Transverse colon (tissue), 4 donors: ENCODE measurements at regions not wholly inside any gene's neighbourhood (a gene's known extent, or its start where the extent isn't known, plus 50 kb on each side); places are given as distances from the start of the nearest gene placed in this dataset.

Experiments
- DNase-seq: peaks from one replicate; pipeline ENCODE4 v3.0.0-alpha.2; 2019
- H3K27ac ChIP-seq, 4 donors: fragments of 200-600 bp; sonication (generic); 2 replicates each; pipeline ENCODE4 v1.5.1; 2016 to 2018; ENCODE audit warnings: inconsistent platforms in 4 of 4
- H3K27me3 ChIP-seq: fragments of 200-600 bp; sonication (generic); 2 replicates; pipeline ENCODE4 v1.5.1; 2017; ENCODE audit warnings: inconsistent platforms
- H3K36me3 ChIP-seq, 4 donors: fragments of 200-600 bp; sonication (generic); 2 replicates each; pipeline ENCODE4 v1.5.1; 2017 to 2019; ENCODE audit warnings: inconsistent platforms in 4 of 4
- H3K4me1 ChIP-seq, 4 donors: fragments of 200-600 bp; sonication (generic); 2 replicates each; pipeline ENCODE4 v1.5.1; 2017 to 2020; ENCODE audit warnings: inconsistent platforms in 4 of 4
- H3K4me3 ChIP-seq, 4 donors: fragments of 200-600 bp; sonication (generic); 1 replicate in 1 of 4; 2 replicates in 3 of 4; pipeline versions ENCODE4 v1.5.1 to v1.6.1; 2017 to 2019; ENCODE audit warnings: inconsistent platforms in 4 of 4
- H3K9me3 ChIP-seq, 2 donors: fragments of 200-600 bp; sonication (generic); 2 replicates each; pipeline ENCODE4 v1.5.1; 2017 to 2019; ENCODE audit warnings: inconsistent platforms in 2 of 2
- EP300 ChIP-seq: sonication (generic); formaldehyde crosslinking; IDR thresholded peaks from one replicate; pipeline ENCODE4 v1.6.1; 2017; ENCODE audit warnings: antibody characterized with exemption, low read depth
- POLR2A ChIP-seq: fragments of 450-650 bp; IDR thresholded peaks from one replicate; pipeline ENCODE4 v1.6.1; 2016; ENCODE audit warnings: antibody characterized with exemption, mild to moderate bottlenecking, moderate library complexity
- POLR2AphosphoS5 ChIP-seq, 3 donors: sonication (generic); formaldehyde crosslinking; IDR thresholded peaks; one replicate each; pipeline ENCODE4 v1.6.1; 2016; ENCODE audit warnings: antibody characterized with exemption in 3 of 3
- WGBS, 2 donors: methylation state at CpG; one replicate each; pipeline ENCODE4 v1.1.5; 2018; ENCODE audit warnings: low coverage in 1 of 2; 5-methylcytosine and 5-hydroxymethylcytosine counted together
- in situ Hi-C, 4 donors: fragments of 200-750 bp; cut with MboI; loops; one replicate each; pipeline versions ENCODE4 v1.15.0 to v1.15.1; 2017; ENCODE audit warnings: low sequenced_read_pairs in 3 of 4, low pct_ligation_motif_present in 1 of 4, low pct_unique_long_range_greater_than_20kb in 1 of 4
- intact Hi-C: fragments of 100-400 bp; cut with DNase I; formaldehyde crosslinking; loops from one replicate; pipeline ENCODE4 v1.15.1; 2023; ENCODE audit warnings: low total_unique reads
- TF ChIP-seq, protein P1 (sequence below), 5 experiments: fragments of 200-600 bp in 3 of 5; fragments of 450-650 bp in 2 of 5; sonication (generic) in 3 of 5; IDR thresholded peaks; 1 replicate in 2 of 5; 2 replicates in 3 of 5; pipeline ENCODE4 v1.5.1; 2016 to 2017; ENCODE audit warnings: antibody characterized with exemption in 5 of 5, inconsistent platforms in 3 of 5, mild to moderate bottlenecking in 2 of 5, moderate library complexity in 1 of 5

DNA sequence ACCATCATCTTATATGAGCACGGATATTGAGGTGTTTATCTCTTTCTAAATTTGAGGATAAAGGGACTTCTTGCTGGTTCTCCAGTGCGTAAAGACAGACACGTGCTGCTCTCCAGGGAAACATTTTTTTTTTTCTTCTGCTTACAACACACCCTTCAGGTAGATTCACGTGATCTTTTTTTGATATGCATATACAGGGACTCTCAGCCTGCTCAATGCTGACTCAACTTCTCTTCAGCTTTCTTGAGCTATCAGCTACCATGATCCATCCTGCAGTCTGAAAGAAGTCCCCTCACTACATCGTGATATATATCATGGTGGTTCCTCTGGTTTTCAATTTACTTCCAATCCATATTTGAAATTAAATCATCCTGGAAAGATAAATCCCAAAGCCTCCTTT is 87.1 kb upstream of the SLITRK3 start:
- H3K36me3 ChIP-seq = no peaks in the 10 kb centered on the region
- WGBS, 2 donors = 77 to 82% methylated on average over 4 to 5 of the region's 5 CpGs
- no peaks in the 10 kb centered on the region for H3K4me1 ChIP-seq
- intact Hi-C loops = no loop called here
- DNase-seq = no peak
- no peak overlapping the region for H3K4me3 ChIP-seq
- in situ Hi-C loops = no loop called here
- no peaks in the 10 kb centered on the region for H3K9me3 ChIP-seq
- no peaks in the 10 kb centered on the region for H3K27me3 ChIP-seq
- H3K27ac ChIP-seq = no peak overlapping the region
- TF ChIP-seq POLR2A = no peak
- no peak for TF ChIP-seq EP300
- no peak for TF ChIP-seq POLR2AphosphoS5 (IDR thresholded peaks at IDR 0.05)
- TF ChIP-seq, protein P1, sequence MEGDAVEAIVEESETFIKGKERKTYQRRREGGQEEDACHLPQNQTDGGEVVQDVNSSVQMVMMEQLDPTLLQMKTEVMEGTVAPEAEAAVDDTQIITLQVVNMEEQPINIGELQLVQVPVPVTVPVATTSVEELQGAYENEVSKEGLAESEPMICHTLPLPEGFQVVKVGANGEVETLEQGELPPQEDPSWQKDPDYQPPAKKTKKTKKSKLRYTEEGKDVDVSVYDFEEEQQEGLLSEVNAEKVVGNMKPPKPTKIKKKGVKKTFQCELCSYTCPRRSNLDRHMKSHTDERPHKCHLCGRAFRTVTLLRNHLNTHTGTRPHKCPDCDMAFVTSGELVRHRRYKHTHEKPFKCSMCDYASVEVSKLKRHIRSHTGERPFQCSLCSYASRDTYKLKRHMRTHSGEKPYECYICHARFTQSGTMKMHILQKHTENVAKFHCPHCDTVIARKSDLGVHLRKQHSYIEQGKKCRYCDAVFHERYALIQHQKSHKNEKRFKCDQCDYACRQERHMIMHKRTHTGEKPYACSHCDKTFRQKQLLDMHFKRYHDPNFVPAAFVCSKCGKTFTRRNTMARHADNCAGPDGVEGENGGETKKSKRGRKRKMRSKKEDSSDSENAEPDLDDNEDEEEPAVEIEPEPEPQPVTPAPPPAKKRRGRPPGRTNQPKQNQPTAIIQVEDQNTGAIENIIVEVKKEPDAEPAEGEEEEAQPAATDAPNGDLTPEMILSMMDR (IDR thresholded peaks at IDR 0.05) = no peak

DNA sequence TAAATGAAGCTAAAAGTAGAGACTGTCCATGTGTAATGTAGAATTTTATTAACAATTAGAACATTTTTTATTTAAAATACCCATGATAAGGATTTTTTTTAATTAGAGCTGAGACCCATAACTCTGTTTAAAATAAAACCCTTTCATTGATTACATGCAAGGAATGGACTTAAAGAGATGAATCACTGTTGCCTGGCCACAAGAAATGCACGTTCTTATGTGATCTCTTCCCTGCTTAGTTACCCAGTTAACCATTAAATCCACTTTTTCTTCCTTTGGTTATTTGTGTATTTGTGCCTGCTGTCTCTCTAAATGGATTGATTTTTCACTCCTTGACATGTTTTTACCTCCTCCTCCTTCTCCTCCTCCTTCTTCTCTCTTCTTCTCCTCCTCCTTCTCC is 83.3 kb upstream of the SLITRK3 start:
- DNase-seq = no peak

DNA sequence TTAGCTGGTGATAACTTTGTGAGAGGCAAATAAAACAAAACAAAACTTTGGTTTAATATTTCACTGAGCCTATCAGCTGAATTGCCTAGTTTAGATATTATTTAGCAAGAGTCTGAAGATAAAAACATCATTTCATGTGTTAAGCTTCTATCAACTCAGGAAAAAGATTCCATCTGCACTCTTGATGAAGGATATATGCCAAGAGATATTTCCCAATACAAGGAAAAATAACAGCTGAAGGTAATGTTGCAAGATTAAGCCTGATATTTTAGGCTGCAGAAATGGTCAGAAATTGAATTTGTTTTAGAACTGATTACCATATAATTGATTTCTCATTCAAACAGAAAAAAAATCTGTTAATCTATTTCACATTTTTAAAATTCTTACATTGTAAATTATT is 77.2 kb upstream of the SLITRK3 start:
- Histone ChIP-seq H3K4me1 (no peaks in the 10 kb centered on the region), H3K4me3 (no peak overlapping the region), H3K27me3 (no peaks in the 10 kb centered on the region), H3K9me3 (no peaks in the 10 kb centered on the region), H3K27ac (no peak overlapping the region), H3K36me3 (no peaks in the 10 kb centered on the region)
- intact Hi-C loops (no loop called here), in situ Hi-C loops (no loop called here)
- TF ChIP-seq EP300 (no peak), POLR2A (no peak), POLR2AphosphoS5 (IDR thresholded peaks at IDR 0.05) (no peak)
- TF ChIP-seq, protein P1 (IDR thresholded peaks at IDR 0.05) = no peak
- no peak for DNase-seq

More for the DNA sequence above, 83.3 kb upstream of the SLITRK3 start:
- no peaks in the 10 kb centered on the region for H3K9me3 ChIP-seq
- no peak overlapping the region for H3K4me3 ChIP-seq
- H3K4me1 ChIP-seq = no peaks in the 10 kb centered on the region
- H3K36me3 ChIP-seq = no peaks in the 10 kb centered on the region
- intact Hi-C loops (no loop called here), in situ Hi-C loops (no loop called here)
- no peak for TF ChIP-seq POLR2AphosphoS5 (IDR thresholded peaks at IDR 0.05)
- TF ChIP-seq, protein P1 (IDR thresholded peaks at IDR 0.05) = no peak
- no peak for TF ChIP-seq EP300
- no peak for TF ChIP-seq POLR2A
- no peaks in the 10 kb centered on the region for H3K27me3 ChIP-seq
- H3K27ac ChIP-seq = no peak overlapping the region
- WGBS, 2 donors = 31 to 56% methylated on average over 1 of the region's 1 CpG

DNA sequence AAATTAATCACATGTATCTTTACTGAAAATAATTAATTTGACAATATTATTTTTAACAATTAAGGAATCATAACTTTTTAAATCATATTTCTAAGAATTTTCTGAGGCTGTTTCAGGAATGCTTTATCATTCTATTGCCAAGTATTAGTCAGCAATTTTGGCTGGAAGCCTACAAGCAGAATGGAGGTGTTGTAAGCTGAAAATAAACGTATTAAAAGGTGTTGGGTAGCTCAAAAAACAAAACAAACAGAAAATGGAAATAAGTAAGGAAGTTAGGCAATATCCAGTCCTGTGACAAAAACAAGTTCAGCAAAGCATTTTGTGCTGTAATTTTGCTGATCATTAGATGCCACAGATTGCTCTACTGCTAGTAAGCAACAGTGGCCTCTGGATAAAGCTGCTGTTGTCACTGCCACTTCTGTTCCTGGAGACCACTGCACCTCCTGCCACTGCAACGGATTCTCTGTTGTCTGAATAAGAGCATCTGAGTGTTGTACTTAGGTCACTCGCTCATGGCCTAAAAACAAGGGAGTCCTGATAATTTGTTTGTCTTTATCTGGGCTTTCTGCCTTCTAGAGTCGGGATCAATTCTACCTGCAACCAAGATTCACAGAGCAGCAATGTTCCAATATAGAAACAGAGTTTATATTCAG is 63.5 kb upstream of the SLITRK3 start:
- no peak for DNase-seq
- H3K27ac ChIP-seq = no peak overlapping the region
- no peaks in the 10 kb centered on the region for H3K36me3 ChIP-seq
- no peak overlapping the region for H3K4me3 ChIP-seq
- intact Hi-C loops = no loop called here
- no peaks in the 10 kb centered on the region for H3K4me1 ChIP-seq
- 17 to 54% methylated on average over 1 to 4 of the region's 4 CpGs for WGBS, 2 donors
- TF ChIP-seq POLR2AphosphoS5 (IDR thresholded peaks at IDR 0.05) = no peak
- TF ChIP-seq EP300 = no peak
- TF ChIP-seq, protein P1 (IDR thresholded peaks at IDR 0.05) = no peak
- TF ChIP-seq POLR2A = no peak
- in situ Hi-C loops = no loop called here
- no peaks in the 10 kb centered on the region for H3K9me3 ChIP-seq
- H3K27me3 ChIP-seq = no peaks in the 10 kb centered on the region
